Neural progenitor cell (in vitro differentiated cells): ENCODE measurements at regions not wholly inside any gene's neighbourhood (a gene's known extent, or its start where the extent isn't known, plus 50 kb on each side); places are given as distances from the start of the nearest gene placed in this dataset.

ENCODE experiments used
- CTCF ChIP-seq: fragments of 200-600 bp; sonication (generic); IDR thresholded peaks from 2 replicates; pipeline ENCODE4 v1.5.1; 2017; ENCODE audit warnings: antibody characterized with exemption, mild to moderate bottlenecking
- EZH2 ChIP-seq: fragments of 200-600 bp; sonication (generic); IDR thresholded peaks from 2 replicates; pipeline ENCODE4 v1.6.1; 2017; ENCODE audit warnings: antibody characterized with exemption, mild to moderate bottlenecking, moderate library complexity
- EZH2phosphoT487 ChIP-seq: fragments of 200-600 bp; sonication (generic); IDR thresholded peaks from 2 replicates; pipeline ENCODE4 v1.6.1; 2017; ENCODE audit warnings: antibody characterized with exemption

GRCh38 chr13:82739881-82740280, 1142.4 kb downstream of the SLITRK1 start:
- peak; percentile 22 for TF ChIP-seq CTCF
- no peak for TF ChIP-seq EZH2
- no peak for TF ChIP-seq EZH2phosphoT487
